HG02981 (cell line): ENCODE measurements at regions not wholly inside any gene's neighbourhood (a gene's known extent, or its start where the extent isn't known, plus 50 kb on each side); places are given as distances from the start of the nearest gene placed in this dataset.
"Not testable (repeated sequence)": the region's sequence is repeated elsewhere in the genome, so short reads cannot be mapped to it uniquely, and the experiment has no call there.

Experiments
- ATAC-seq: cut with Tn5 transposase; IDR thresholded peaks from one replicate; pipeline ENCODE4 v1.9.1; 2021; ENCODE audit warnings: mild to moderate bottlenecking, moderate library complexity; ENCODE audit not compliant: unreplicated experiment

DNA sequence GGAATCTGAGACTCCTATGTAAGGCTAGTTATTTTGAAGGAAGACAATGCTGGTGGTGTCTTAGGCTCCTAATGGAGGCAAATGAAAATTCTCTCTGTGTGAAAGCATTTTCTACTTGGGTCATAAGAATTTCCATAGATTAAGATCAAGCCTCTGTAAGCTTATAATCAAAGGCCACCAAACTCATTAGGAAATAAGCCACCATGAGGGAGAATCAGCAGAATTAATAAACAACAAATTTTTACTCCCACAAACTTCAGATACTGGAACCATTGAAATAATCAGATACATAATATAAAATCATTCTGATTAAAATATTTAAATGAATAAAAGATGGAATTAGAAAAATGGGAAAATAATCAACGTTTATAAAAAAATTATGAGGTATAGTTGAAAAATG lies 178.7 kb downstream of the NPIPA8 start:
- ATAC-seq, result not testable (repeated sequence)

- ATAC-seq, result not testable (repeated sequence)
Measured at GRCh38 chr16:18152832-18153231, 183.7 kb downstream of the NPIPA8 start.

DNA sequence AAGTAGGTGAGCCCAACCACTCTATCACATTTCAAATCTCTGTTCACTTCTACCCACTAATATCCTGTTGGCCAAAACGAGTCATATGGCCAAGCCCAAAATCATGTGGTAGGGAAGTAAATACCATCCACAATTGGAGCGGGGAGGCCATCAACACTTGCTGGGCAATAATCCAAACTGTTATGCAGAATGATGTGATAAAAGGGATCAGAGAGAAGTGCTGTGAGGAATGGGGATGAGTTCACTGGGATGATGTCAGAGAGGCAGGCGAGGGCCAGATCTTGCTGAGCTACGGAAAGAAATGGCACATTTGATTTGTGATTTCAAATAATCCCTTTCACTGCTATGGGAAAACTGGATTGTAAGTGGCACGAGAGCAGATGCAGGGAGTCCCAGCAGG lies 188.4 kb downstream of the NPIPA8 start:
- ATAC-seq, result not testable (repeated sequence)

- ATAC-seq, result not testable (repeated sequence)
Measured at GRCh38 chr16:18146601-18147142, 189.9 kb downstream of the NPIPA8 start.

- ATAC-seq, result not testable (repeated sequence)
Measured at GRCh38 chr16:18142066-18142465, 194.5 kb downstream of the NPIPA8 start.

DNA sequence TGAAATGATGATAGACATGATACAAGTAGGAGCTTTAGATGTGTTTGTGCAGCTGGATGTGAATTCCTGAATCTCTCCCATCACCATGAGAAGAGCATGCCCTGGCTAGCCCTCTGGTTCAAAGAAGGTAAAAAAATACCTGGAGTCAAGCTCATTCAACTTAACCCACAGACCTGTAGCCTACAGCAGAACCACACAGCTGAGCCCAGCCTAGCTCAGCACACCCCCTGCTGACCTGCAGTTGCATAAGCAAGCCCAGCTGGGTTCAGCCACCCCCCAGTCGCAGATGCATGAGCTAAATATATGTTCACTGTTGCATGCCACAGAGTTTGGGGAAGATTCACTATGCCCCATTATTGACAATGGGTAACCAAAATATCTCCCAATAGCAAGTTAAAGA lies 200.2 kb downstream of the NPIPA8 start:
- not testable (repeated sequence) for ATAC-seq

DNA sequence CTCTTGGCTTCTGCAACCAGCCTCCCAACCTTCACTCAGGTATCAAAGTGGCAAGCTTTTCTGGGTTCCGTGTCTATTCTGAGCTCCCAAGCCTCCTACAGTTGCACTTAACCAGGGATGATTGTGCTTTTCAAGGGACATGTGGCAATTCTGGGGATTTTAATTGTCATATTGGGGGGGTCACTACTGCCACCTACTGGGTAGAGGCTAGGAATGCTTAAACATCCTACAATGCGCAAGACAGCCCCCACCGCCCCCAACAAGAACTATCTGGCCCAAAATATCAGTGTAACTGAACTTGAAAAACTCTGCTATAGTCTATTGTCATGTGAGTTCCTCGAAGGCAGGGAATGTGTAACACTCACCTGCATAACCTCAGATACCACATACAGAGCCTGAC lies 201.5 kb downstream of the NPIPA8 start:
- ATAC-seq, result not testable (repeated sequence)

DNA sequence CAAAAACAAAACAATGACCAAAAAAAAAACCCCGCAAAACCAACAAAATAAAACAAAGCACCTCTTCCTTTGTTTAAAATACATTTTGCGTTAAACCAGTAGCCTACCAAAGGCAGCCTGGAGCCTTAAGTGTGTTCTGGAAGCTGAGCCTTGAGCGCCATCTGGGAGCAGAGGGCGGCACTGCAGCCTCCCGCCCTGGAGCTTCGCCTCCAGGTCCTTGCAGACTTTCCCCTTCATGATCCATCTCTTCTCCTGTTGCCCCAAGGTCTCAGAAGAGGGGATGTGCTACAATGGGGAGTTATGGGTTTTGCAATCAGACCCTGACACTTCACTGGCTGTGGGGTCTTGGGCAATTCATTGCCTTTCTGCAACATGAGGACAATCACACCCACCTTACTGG lies 204.9 kb downstream of the NPIPA8 start:
- ATAC-seq, result not testable (repeated sequence)

DNA sequence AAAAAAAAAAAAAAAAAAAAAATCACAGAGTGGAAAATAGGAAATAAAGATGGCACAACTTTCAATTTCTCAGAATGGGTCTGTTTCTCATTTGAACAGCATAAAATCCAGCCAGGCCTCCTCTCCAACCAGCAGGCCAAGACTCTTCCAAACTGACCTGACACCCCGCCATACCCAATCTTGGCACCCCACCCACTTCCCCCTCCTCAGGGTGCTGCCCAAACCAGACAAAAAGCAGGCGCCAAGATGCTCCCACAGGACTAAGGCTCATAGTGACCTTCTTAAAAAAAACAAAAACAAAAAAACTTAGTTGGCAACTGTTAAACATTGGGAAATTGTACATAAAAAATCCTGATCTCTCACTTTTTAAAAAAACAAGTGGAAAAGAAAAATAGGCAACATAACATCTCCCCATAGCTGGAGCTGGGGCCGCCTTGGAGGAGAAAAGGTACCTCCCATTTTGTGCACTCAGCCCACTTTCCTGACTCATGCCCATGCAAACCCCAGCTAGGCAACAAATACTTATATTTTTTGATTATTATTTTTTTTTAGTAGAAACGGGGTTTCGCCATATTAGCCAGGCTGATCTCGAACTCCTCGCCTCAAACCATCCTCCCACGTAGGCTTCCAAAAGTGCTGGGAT lies 205.9 kb downstream of the NPIPA8 start:
- not testable (repeated sequence) for ATAC-seq

- not testable (repeated sequence) for ATAC-seq
Measured at GRCh38 chr16:18127033-18127432, 209.5 kb downstream of the NPIPA8 start.

- ATAC-seq, result not testable (repeated sequence)
Measured at GRCh38 chr16:18119092-18119491, 217.4 kb downstream of the NPIPA8 start.

DNA sequence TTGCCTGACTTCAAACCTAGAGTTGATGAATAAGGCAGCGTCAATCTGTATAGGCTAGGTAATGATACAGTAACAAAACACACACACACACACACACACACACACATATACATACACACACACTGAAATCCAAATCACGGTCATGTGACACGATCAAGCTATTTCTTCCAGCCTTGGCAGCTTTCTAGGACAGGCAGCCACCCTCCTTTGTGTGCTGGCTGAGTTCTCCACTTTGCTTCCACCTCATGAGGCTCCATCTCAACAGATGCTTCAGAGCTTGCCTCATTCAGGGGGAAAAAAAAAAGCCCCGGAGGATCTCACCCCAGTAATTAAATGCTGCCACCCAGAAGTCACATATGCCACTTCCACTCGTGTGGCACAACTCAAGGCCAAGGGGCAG lies 217.9 kb downstream of the NPIPA8 start:
- not testable (repeated sequence) for ATAC-seq

- ATAC-seq, result not testable (repeated sequence)
Measured at GRCh38 chr16:18118071-18118470, 218.5 kb downstream of the NPIPA8 start.

- ATAC-seq, result not testable (repeated sequence)
Measured at GRCh38 chr16:18104412-18104811, 232.1 kb downstream of the NPIPA8 start.

- ATAC-seq, result not testable (repeated sequence)
Measured at GRCh38 chr16:18101077-18101476, 235.5 kb downstream of the NPIPA8 start.

- ATAC-seq, result not testable (repeated sequence)
Measured at GRCh38 chr16:18092605-18093004, 243.9 kb downstream of the NPIPA8 start.

DNA sequence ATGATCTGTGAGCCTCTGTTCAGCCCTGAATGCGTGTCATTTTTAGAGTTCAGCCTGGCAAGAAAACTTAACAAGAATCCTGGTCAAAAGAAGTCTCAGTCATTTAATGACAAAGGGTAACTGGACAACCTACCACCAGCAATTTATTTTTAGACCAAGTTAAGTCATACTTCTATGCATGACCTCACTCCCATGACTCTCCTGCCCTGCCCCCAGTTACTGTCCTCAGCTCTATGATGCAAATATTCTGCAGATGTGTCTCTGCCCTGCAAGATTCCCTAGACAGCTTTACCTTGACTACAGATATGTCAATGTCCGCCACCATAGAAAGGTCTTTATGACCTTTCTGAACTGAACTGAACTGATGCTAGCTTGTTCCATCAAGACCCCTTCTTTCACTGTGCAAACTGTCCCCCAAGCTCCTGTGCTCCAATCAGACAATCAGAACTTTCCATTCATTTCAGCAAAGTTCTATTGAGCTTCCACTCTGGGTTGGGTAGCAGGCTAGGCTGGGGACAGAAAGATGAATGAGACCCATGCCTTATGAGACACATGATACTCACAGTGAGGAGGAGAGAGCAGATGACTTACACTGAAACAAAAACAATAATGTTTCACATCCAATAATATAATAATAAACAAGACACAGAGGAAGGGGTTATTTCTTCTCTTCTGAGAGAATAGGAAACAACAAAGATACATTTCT lies 255.7 kb downstream of the NPIPA8 start:
- ATAC-seq, result not testable (repeated sequence)

GRCh38 chr16:18077910-18078309 lies 258.6 kb downstream of the NPIPA8 start:
- ATAC-seq, result not testable (repeated sequence)

DNA sequence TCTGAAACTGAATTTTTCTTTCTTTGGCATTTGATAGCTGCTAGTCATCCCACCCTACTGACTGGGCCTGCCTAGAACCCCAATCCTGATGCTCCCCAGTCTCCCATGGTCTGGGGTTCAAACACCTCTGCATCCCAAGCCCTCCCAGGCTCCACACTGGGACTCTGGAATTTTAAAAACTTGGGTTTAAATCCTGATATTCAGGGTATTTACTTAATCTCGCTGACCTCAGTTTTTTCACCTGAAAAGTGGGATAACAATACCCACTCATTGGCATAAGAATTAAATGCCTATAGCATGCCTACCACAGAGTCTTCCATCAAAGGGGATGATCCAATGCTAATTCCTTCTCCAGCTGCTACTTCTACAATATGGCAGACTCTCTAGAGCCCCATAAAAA lies 264.4 kb downstream of the NPIPA8 start:
- ATAC-seq, result no peak

DNA sequence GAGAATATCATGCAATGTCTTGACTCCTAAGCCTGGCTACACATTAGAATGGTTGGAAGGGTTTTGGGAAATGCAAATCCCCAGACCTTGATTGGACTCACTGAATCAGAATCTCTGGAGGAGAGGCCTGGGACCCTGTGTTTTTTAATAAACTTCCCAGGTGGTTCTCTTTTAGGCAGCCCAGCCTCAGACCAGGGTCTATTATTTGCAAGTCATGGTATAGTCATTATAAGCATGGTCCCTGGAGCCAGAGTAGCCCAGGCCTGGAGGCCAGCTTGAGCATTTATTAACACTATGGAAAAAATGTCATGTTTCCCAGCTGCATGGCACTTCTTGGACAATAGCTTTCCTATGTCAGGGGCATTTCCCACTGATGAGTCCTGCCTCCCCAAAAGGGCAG lies 266.9 kb downstream of the NPIPA8 start:
- no peak for ATAC-seq

- ATAC-seq, result no peak
Measured at GRCh38 chr16:18068477-18068876, 268.1 kb downstream of the NPIPA8 start.

DNA sequence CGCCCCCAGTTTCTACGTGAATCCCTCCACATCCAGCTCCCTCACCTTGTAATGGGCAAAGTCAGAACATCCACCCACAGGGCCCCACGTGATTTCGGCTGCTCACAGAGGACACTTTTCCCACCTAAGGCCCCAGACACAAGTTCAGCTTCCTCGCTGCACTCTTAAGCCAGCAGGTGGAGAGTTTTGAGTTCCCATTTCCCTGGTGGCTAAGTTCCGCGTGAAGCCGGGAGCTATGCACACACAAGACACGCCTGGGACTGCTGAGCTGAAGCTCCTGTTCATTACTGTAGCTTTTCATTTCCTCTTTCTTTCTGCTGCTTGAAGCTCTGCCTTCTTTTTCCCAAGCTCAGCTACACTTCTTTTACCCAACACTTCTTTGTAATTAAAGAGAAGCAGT lies 273.8 kb downstream of the NPIPA8 start:
- ATAC-seq, result no peak
